NCI-H1105 treated with DMSO at 0.1 percent for 48 hours (cell line): ENCODE measurements at regions not wholly inside any gene's neighbourhood (a gene's known extent, or its start where the extent isn't known, plus 50 kb on each side); places are given as distances from the start of the nearest gene placed in this dataset.
"Not testable (repeated sequence)": the region's sequence is repeated elsewhere in the genome, so short reads cannot be mapped to it uniquely, and the experiment has no call there.

Source experiments
- DNase-seq: peaks from one replicate; lab custom pipeline; 2025; lab: John Stamatoyannopoulos, UW

DNA sequence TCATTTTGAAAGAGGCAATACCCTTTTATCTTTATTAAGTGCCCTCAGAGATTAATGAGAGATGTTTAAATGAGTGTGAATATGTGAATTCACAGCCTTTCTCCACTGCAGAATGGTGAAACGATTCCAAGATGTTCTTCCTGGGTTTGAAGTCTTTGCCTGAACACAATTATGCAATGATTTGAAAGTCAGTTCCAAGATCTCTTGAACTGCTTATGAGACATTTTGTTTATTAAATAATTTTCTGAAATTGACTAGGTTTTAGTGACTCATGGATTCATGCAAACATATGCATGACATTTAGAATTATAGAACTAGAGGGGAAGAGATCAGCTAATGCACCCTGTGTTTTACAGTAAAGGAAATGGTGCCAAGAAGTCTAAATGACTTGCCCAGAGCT is 118.1 kb upstream of the SLC38A2 start:
- DNase-seq = no peak

GRCh38 chr12:46489951-46490388 is 117.4 kb upstream of the SLC38A2 start:
- no peak for DNase-seq

DNA sequence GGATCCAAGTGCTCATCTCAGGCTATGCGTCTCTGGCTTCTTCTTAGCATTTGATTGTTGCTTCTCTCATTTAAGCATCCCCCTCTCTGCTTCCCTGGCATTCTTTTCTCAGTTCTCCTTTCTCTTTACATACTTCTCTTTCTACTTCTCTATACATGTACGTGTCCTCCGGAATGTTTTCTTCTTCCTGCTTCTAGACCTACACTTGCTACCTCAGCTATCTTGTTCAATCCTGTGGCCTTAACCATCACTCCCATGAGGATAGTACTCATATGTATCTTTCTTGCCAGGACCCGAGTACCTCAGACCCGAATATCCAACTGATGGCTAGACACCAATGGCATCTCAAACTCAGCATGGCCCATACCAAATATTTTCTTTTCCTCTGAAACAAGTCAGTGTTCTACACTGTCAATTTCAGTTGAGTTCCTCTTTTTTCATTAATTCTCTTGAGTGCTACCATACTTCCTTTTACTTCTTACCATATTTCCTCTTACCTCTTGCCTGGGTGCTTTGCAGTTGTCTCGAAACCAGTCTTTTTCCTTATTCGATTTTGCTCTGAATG is 115.1 kb upstream of the SLC38A2 start:
- no peak for DNase-seq

DNA sequence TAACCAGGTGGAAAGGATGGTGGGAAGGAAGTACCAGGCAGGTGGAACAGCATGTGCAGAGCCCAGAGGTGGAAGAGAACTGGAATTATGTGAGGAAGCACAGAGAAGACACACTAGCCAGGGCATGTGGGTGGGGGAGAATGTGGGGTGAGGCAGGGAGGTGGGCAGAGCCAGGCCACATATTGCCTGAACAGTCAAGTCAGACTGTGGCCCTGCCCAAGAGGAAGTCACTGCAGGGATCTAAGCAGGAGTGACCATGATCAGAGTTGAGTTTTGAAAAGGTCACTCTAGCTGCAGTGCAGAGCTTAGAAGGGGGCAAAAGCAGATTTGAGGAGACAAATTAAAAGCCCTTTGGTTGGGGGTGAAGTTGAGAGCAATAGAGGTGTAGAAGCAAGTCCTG is 114.0 kb upstream of the SLC38A2 start:
- DNase-seq = no peak

- DNase-seq = no peak
Measured at GRCh38 chr12:46485853-46486252, 113.3 kb upstream of the SLC38A2 start.

DNA sequence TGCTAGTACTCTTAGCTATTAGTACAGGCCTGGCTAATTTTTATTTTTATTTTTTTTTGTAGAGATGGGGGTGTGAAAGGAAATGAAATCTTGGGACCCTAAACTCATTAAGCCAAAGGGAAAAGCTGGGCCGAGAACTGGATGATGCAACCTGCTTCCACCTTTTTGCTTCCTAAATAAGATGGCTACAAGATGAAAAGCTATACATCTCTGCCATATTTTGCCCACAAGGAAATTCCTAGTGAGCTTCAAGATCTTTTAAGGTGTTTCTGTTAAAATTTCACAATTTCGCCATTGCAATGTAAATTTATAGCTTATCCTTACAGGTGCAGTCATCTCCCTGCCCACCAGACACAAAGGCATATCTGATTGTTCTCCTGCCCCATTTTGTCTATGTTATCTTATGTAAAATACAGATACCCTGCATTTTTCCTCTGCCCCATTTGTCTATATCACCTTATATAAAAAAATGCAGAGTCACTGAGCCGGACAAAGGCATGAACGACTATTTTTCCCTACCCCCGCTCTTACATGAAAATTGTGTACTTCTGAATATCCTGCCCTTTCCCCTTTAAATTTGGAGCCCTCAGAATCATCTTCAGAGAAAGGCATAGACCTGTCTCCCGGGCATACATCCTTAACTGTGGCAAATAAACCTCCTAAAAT is 112.0 kb upstream of the SLC38A2 start:
- no peak for DNase-seq

DNA sequence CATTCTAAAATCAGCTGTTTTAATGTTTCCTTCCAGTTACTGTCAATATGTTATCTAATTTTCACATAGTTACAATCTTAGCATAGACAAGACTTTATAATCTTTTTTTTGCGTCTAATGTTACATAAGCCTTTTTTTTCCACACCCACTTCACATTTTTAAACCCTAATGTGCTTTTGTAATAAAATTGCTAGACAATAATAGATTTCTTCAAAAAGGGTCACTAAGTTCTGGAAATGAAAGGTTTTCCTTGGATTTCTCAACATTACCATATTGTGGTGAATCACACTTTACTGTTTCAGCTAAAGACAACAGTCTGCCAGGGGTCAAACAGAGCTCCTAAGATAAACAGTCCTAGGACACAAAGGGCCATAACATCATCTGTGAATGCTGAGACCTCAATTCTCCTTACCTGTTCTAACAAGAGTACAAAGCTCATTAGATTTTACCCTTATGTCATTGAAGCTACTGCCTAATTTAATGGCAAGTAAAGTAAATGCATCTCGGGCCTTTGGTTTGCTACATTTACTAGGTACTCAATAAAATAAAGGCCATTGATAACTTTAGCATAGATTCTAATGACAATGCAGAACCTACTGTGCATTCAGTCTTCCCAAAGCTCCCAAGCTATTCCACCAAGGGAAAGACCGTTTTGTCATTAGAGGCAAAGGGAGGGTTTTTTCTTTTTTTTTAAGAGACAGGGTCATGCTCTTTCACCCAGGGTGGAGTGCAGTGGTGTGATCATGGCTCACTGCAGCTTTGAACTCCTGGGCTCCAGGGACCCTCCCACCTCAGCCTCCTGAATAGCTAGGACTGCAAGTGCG is 111.2 kb upstream of the SLC38A2 start:
- DNase-seq = no peak

DNA sequence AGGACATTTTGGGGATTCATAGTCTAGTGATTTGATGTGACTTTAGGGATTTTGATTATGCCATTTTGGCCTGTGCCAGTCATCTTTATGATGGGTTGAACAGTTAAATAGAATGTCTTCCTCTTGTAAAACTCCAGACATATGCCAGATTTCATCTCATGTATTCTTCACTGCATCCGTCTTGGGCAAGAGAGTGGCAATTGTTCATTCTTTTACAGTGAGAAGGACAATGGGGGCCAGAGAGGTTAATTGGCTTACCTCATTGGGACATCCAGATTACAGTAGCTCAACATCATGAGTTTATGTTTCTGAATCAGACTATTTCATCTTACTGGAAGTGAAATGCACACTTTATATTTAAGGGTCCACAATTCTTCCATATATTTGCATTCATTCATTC is 108.2 kb upstream of the SLC38A2 start:
- no peak for DNase-seq

GRCh38 chr12:46480316-46480715 is 107.7 kb upstream of the SLC38A2 start:
- no peak for DNase-seq

DNA sequence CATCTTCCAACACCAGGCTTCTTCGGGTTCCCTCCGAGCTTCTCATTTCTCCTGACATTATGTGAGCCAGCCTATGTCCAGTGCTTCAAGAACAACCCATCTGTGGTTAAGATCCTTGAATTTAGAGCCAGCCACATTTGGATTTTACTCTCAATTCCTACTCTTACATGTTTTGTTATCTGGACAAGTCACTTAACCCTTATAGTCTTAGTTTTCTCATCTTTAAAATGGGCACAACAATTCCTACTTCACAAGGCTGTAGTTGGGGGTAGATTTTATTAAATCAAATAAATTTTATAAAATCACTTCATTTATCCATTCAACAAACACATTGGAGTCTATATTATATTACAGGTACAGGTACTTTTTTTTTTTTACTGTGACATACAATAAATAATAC is 105.5 kb upstream of the SLC38A2 start:
- DNase-seq = no peak

GRCh38 chr12:46477541-46477940 is 105.0 kb upstream of the SLC38A2 start:
- DNase-seq = no peak

GRCh38 chr12:46475972-46476645 is 103.5 kb upstream of the SLC38A2 start:
- DNase-seq = no peak

DNA sequence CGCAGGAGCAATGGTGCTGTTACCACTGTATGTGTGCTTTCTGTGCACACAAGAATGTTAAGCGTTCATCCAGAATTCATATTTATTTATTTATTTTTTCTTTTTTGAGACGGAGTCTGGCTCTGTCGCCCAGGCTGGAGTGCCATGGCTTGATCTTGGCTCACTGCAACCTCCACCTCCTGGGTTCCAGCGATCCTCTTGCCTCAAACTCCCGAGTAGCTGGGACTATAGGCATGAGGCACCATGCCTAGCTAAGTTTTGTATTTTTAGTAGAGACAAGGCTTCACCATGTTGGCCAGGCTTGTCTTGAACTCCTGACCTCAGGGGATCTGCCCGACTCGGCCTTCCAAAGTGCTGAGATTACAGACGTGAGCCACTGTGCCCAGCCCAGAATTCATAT is 101.8 kb upstream of the SLC38A2 start:
- DNase-seq = not testable (repeated sequence)

DNA sequence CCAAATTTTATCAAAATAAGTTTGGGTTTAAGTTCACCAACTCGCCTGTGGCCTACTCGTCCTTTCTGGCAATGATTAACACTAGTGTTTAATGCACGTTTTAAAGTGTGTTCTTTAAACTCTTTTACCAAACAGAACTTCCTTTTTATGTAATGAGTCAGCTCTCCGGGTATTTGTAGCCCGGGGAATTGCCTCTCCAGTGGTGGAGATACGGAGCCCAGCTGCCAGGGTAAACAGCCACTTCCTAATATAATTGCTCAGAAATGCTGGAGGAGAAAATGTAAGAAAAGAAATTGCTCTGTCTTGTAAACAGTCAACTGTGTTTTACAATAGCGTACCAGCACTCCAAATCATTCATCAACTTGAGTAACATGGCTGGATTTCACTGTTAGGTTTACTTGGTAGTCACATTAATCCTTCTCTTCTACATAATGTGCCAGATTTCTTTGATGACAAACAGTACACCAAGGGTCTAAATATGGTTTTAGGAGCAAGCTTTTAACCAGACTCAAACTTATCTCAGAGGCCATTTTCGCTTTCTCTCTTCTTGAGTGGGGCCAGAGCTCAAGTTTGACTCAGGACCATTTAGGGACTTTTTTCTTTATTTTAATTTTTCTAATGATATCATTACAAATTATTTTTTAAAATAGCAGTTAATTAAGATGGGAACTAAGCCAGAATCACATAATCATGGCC is 101.2 kb upstream of the SLC38A2 start:
- DNase-seq = peak; percentile 92

GRCh38 chr12:46472893-46473633 is 100.5 kb upstream of the SLC38A2 start:
- DNase-seq = peak; percentile 81

- DNase-seq = no peak
Measured at GRCh38 chr12:46472144-46472705, 99.7 kb upstream of the SLC38A2 start.

DNA sequence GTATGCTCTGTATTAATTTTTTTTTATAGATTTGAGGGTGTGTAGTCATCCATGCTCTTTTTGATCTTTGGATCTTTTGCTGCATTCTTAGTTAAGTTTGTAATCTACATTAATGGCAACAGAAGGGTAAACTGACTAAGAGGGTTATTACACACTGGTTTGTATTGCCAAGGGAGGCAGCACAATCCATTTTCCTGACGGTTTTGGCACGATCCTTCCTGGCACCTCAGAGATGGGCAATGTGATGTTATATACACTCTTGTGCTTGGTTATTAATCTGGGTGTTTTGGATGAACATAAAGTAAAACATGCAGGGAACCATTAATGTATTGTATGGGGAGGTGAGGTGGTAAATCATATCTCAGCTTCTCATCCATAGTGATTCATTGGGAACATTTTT is 98.8 kb upstream of the SLC38A2 start:
- no peak for DNase-seq

GRCh38 chr12:46470975-46471374 is 98.4 kb upstream of the SLC38A2 start:
- no peak for DNase-seq

- DNase-seq = no peak
Measured at GRCh38 chr12:46470036-46470627, 97.6 kb upstream of the SLC38A2 start.

DNA sequence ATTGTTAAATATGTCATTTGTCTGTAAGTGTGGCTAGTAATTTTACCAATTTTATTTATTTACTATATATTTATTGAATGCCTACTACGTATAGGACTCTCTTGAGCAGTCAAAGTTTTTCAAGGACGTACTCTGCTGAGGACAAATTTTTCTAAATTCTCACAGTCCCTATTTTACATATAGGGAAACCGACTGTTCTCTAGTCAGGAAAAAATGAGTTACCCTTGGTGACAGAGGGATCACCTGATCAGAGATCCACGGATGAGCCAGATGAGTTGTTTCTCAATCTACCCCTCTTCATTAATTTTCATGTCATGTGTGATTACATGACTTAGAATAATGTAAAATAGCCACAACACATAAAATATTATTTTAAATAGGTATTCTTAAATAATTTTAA is 96.2 kb upstream of the SLC38A2 start:
- DNase-seq = no peak

GRCh38 chr12:46468160-46468559 is 95.6 kb upstream of the SLC38A2 start:
- DNase-seq = no peak
